ENCODE measurements at regions not wholly inside any gene's neighbourhood (a gene's known extent, or its start where the extent isn't known, plus 50 kb on each side); places are given as distances from the start of the nearest gene placed in this dataset.
"Not testable (repeated sequence)": the region's sequence is repeated elsewhere in the genome, so short reads cannot be mapped to it uniquely, and the experiment has no call there.

GRCh38 chr12:113573148-113573547, 101.5 kb upstream of the LHX5 start:
- DNase-seq (ENCODE audit: low read depth) = no peak

GRCh38 chr12:113571713-113572112, 100.0 kb upstream of the LHX5 start:
- DNase-seq (ENCODE audit: low read depth) = no peak

GRCh38 chr12:113569806-113570205, 98.1 kb upstream of the LHX5 start:
- DNase-seq (ENCODE audit: low read depth) = no peak

- no peak for DNase-seq (ENCODE audit: low read depth)
Measured at GRCh38 chr12:113568021-113568420, 96.3 kb upstream of the LHX5 start.

- no peak for DNase-seq (ENCODE audit: low read depth)
Measured at GRCh38 chr12:113565368-113565767, 93.7 kb upstream of the LHX5 start.

GRCh38 chr12:113561068-113561780, 89.6 kb upstream of the LHX5 start:
- no peak for DNase-seq (ENCODE audit: low read depth)

- no peak for DNase-seq (ENCODE audit: low read depth)
Measured at GRCh38 chr12:113559466-113559865, 87.8 kb upstream of the LHX5 start.

- peak; percentile 17 for DNase-seq (ENCODE audit: low read depth)
Measured at GRCh38 chr12:113555226-113555625, 83.6 kb upstream of the LHX5 start.

- no peak for DNase-seq (ENCODE audit: low read depth)
Measured at GRCh38 chr12:113552760-113553159, 81.1 kb upstream of the LHX5 start.

GRCh38 chr12:113551563-113551962, 79.9 kb upstream of the LHX5 start:
- DNase-seq (ENCODE audit: low read depth) = no peak

GRCh38 chr12:113548467-113548866, 76.8 kb upstream of the LHX5 start:
- DNase-seq (ENCODE audit: low read depth) = no peak

- DNase-seq (ENCODE audit: low read depth) = no peak
Measured at GRCh38 chr12:113546916-113547863, 75.5 kb upstream of the LHX5 start.

- DNase-seq (ENCODE audit: low read depth) = peak; percentile 49
Measured at GRCh38 chr12:113537751-113538087, 66.0 kb upstream of the LHX5 start.

- DNase-seq (ENCODE audit: low read depth) = no peak
Measured at GRCh38 chr12:113537046-113537750, 65.5 kb upstream of the LHX5 start.

GRCh38 chr12:113535100-113535499, 63.4 kb upstream of the LHX5 start:
- no peak for DNase-seq (ENCODE audit: low read depth)

- DNase-seq (ENCODE audit: low read depth) = no peak
Measured at GRCh38 chr12:113534555-113534954, 62.9 kb upstream of the LHX5 start.

- no peak for DNase-seq (ENCODE audit: low read depth)
Measured at GRCh38 chr12:113533842-113534375, 62.2 kb upstream of the LHX5 start.

GRCh38 chr12:113532292-113532691, 60.6 kb upstream of the LHX5 start:
- no peak for DNase-seq (ENCODE audit: low read depth)

GRCh38 chr12:113531073-113531472, 59.4 kb upstream of the LHX5 start:
- DNase-seq (ENCODE audit: low read depth) = not testable (repeated sequence)

- no peak for DNase-seq (ENCODE audit: low read depth)
Measured at GRCh38 chr12:113528606-113529293, 57.1 kb upstream of the LHX5 start.

- DNase-seq (ENCODE audit: low read depth) = no peak
Measured at GRCh38 chr12:113525066-113525465, 53.4 kb upstream of the LHX5 start.

- no peak for DNase-seq (ENCODE audit: low read depth)
Measured at GRCh38 chr12:113524495-113524894, 52.8 kb upstream of the LHX5 start.
